Gastrocnemius medialis (tissue), 4 donors: ENCODE measurements at regions not wholly inside any gene's neighbourhood (a gene's known extent, or its start where the extent isn't known, plus 50 kb on each side); places are given as distances from the start of the nearest gene placed in this dataset.

ENCODE experiments used
- POLR2A ChIP-seq, 2 donors: fragments of 450-650 bp; IDR thresholded peaks; one replicate each; pipeline ENCODE4 v1.6.1; 2017; ENCODE audit warnings: antibody characterized with exemption in 2 of 2, mild to moderate bottlenecking in 2 of 2, moderate library complexity in 2 of 2
- TF ChIP-seq, protein P1 (sequence below), 5 experiments: fragments of 450-650 bp in 3 of 5; fragments of 200-600 bp in 2 of 5; sonication (generic) in 2 of 5; IDR thresholded peaks in 4 of 5; conservative IDR thresholded peaks in 1 of 5; 1 replicate in 4 of 5; 2 replicates in 1 of 5; pipeline ENCODE4 v1.5.1; 2016 to 2019; ENCODE audit warnings: antibody characterized with exemption in 5 of 5, mild to moderate bottlenecking in 3 of 5, moderate library complexity in 3 of 5

DNA sequence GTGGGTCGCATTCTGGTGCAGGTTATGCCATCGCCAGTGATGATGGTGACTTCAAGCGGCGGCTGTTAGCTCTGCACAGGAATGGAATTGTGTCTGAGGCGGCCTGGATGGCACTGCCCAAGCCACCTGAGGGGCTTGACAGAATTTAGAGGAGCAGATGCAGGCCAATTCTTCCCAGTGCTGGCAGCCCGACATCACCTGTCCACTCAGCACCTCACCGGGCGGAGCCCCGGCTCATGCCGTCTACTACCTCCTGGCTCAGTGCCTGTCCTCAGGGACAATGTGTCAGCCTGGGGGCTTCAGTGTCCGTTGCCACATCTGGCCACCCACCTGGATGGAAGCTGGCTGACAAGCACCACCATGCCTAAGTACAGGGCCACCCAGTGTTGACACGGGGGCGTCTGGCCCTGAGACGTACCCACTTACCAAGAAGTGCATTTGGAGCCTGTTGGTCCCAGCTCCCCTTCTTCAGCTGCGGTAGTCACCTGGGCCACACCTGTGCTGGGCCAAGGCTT lies 420.5 kb upstream of the MKI67 start:
- TF ChIP-seq, protein P1, sequence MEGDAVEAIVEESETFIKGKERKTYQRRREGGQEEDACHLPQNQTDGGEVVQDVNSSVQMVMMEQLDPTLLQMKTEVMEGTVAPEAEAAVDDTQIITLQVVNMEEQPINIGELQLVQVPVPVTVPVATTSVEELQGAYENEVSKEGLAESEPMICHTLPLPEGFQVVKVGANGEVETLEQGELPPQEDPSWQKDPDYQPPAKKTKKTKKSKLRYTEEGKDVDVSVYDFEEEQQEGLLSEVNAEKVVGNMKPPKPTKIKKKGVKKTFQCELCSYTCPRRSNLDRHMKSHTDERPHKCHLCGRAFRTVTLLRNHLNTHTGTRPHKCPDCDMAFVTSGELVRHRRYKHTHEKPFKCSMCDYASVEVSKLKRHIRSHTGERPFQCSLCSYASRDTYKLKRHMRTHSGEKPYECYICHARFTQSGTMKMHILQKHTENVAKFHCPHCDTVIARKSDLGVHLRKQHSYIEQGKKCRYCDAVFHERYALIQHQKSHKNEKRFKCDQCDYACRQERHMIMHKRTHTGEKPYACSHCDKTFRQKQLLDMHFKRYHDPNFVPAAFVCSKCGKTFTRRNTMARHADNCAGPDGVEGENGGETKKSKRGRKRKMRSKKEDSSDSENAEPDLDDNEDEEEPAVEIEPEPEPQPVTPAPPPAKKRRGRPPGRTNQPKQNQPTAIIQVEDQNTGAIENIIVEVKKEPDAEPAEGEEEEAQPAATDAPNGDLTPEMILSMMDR (IDR thresholded peaks at IDR 0.05 in 4 of 5, conservative IDR thresholded peaks at IDR 0.05 in 1 of 5) = no peak
- TF ChIP-seq POLR2A (IDR thresholded peaks at IDR 0.05) = no peak
